ENCODE measurements at regions not wholly inside any gene's neighbourhood (a gene's known extent, or its start where the extent isn't known, plus 50 kb on each side); places are given as distances from the start of the nearest gene placed in this dataset.

DNA sequence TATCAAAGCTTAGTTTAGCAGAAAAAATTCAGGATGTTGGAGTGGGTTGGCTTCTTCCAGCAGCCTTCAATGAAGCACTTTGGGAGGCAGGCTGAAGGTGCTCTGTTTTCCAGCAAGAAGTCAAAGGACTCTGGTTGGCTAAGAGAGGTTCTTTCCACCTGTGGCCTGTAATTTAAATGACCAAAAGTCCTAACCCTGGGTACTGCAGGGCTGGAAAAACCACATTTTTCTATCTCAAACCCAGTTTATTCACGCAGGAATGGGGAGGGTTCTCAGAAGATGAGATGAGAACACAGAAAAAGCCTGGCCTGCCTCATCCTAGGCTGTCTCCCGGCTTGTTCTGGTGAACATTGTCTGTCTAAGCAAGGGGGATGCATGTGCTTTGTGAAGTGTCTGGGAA, 68.6 kb upstream of the ZFHX3 start:
- Histone ChIP-seq H3K27ac (no peak overlapping the region), H3K36me3 (no peaks in the 10 kb centered on the region), H3K9me3 (peaks cover 7% of the 10 kb centered on the region in 2 donors), H3K4me3 (no peak overlapping the region), H3K4me1 (no peaks in the 10 kb centered on the region), H3K27me3 (no peaks in the 10 kb centered on the region)
- in situ Hi-C loops (cut with MboI; ENCODE audit: low pct_ligation_motif_present in 1 of 4, low pct_unique_long_range_greater_than_20kb in 1 of 4, low sequenced_read_pairs in 3 of 4) = no loop called here
- no peak for TF ChIP-seq EP300 (IDR thresholded peaks at IDR 0.05; ENCODE audit: low read depth)
- TF ChIP-seq, protein P1, sequence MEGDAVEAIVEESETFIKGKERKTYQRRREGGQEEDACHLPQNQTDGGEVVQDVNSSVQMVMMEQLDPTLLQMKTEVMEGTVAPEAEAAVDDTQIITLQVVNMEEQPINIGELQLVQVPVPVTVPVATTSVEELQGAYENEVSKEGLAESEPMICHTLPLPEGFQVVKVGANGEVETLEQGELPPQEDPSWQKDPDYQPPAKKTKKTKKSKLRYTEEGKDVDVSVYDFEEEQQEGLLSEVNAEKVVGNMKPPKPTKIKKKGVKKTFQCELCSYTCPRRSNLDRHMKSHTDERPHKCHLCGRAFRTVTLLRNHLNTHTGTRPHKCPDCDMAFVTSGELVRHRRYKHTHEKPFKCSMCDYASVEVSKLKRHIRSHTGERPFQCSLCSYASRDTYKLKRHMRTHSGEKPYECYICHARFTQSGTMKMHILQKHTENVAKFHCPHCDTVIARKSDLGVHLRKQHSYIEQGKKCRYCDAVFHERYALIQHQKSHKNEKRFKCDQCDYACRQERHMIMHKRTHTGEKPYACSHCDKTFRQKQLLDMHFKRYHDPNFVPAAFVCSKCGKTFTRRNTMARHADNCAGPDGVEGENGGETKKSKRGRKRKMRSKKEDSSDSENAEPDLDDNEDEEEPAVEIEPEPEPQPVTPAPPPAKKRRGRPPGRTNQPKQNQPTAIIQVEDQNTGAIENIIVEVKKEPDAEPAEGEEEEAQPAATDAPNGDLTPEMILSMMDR (IDR thresholded peaks at IDR 0.05) = no peak
- no peak for TF ChIP-seq POLR2A (IDR thresholded peaks at IDR 0.05)
- TF ChIP-seq POLR2AphosphoS5 (IDR thresholded peaks at IDR 0.05) = no peak
- intact Hi-C loops (cut with DNase I; ENCODE audit: low total_unique reads) = no loop called here
- 86% methylated on average over 2 of the region's 2 CpGs; no CpG with 5 or more reads in 1 of the 2 donors for WGBS, 2 donors (ENCODE audit: low coverage in 1 of 2)
- no peak for DNase-seq

DNA sequence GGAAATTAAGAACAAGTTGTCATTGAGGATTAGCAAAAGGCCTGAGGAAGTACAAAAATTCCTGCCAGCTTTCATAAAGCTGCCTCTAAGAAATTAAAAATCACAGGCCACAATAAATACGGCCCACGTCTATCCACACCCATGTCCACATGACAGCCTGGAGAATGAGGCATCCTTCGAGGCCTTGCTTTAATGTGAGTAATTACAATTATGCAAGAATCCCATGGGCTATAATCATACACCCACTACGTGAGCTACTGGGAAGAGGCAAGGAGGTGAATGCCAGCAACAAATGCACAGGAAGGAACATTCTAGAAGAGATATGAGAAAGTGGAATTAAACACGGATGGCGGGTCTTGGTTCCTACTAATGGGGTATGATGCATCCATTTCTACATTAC, 65.4 kb upstream of the ZFHX3 start:
- no peaks in the 10 kb centered on the region for H3K4me1 ChIP-seq
- TF ChIP-seq EP300 (IDR thresholded peaks at IDR 0.05; ENCODE audit: low read depth) (no peak), POLR2AphosphoS5 (IDR thresholded peaks at IDR 0.05) (no peak), POLR2A (IDR thresholded peaks at IDR 0.05) (no peak)
- TF ChIP-seq, protein P1 (IDR thresholded peaks at IDR 0.05) = no peak
- H3K9me3 ChIP-seq = peaks cover 7% of the 10 kb centered on the region in 2 donors
- intact Hi-C loops (cut with DNase I; ENCODE audit: low total_unique reads) = no loop called here
- no peak overlapping the region for H3K27ac ChIP-seq
- in situ Hi-C loops (cut with MboI; ENCODE audit: low pct_ligation_motif_present in 1 of 4, low pct_unique_long_range_greater_than_20kb in 1 of 4, low sequenced_read_pairs in 3 of 4) = no loop called here
- no peak for DNase-seq
- no peaks in the 10 kb centered on the region for H3K27me3 ChIP-seq
- H3K36me3 ChIP-seq = no peaks in the 10 kb centered on the region
- WGBS, 2 donors (ENCODE audit: low coverage in 1 of 2) = 80% methylated on average over 3 to 6 of the region's 6 CpGs
- no peak overlapping the region for H3K4me3 ChIP-seq

DNA sequence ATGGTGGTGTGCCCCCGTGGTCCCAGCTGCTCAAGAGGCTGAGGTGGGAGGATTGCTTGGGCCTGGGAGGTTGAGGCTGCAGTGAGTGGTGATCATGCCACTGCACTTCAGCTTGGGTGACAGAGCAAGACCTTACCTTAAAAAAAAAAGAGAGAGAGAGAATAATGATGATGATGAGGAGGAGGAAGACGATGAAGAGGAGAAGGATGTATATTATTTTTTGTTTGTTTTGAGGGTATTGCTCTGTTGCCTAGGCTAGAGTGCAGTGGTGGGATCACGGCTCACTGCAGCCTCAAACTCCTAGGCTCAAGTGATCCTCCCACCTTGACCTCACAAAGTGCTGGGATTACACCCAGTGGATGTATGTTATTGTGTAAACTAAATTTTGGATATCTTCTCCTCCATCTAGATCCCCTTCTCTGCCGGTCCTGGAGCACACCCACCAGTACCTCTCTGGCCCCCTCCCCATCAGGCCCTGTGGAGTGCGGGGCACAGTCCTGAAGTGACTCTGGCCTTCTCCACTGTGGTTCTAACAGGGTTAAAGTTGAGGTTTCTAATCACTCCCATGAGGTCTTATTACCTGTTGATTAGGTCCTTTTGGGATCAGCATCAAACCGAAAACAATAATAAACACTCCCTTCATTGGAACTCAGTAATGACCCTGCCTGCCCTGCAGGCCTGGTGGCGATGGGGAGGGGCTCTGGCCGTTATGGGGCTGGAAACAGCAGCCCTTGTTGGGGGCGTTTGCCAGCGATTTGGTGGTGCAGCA, 60.5 kb upstream of the ZFHX3 start:
- TF ChIP-seq POLR2A (IDR thresholded peaks at IDR 0.05) (no peak), EP300 (IDR thresholded peaks at IDR 0.05; ENCODE audit: low read depth) (no peak), POLR2AphosphoS5 (IDR thresholded peaks at IDR 0.05) (no peak)
- TF ChIP-seq, protein P1 (IDR thresholded peaks at IDR 0.05) = no peak
- WGBS, 2 donors (ENCODE audit: low coverage in 1 of 2) = 73 to 81% methylated on average over 2 to 10 of the region's 10 CpGs
- Histone ChIP-seq H3K4me3 (no peak overlapping the region), H3K27me3 (no peaks in the 10 kb centered on the region), H3K9me3 (no peaks in the 10 kb centered on the region), H3K27ac (no peak overlapping the region), H3K4me1 (no peaks in the 10 kb centered on the region), H3K36me3 (no peaks in the 10 kb centered on the region)
- in situ Hi-C loops (cut with MboI; ENCODE audit: low pct_ligation_motif_present in 1 of 4, low pct_unique_long_range_greater_than_20kb in 1 of 4, low sequenced_read_pairs in 3 of 4) = no loop called here
- intact Hi-C loops (cut with DNase I; ENCODE audit: low total_unique reads) = no loop called here
- no peak for DNase-seq

DNA sequence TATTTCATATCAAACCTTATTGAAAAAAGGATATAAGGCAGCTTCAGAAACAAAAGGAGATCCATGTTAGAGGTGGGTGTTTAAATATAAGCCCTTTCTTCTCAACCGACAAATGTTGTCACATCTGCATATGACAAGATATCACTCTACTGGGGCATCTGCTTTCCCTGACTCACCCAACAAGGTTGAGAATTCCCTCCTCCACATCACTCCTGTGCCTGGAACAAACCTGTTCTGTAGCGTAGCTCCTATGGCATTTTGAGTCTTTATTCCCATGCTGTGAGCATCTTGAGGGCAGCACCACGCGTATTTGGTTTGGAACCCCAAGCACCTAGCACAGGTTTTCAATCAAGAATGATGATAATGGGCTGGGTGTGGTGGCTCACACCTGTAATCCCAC, 59.4 kb upstream of the ZFHX3 start:
- no peaks in the 10 kb centered on the region for H3K36me3 ChIP-seq
- 80 to 91% methylated on average over 1 to 4 of the region's 4 CpGs for WGBS, 2 donors (ENCODE audit: low coverage in 1 of 2)

More for the DNA sequence above, 59.4 kb upstream of the ZFHX3 start:
- TF ChIP-seq POLR2AphosphoS5 (IDR thresholded peaks at IDR 0.05) (no peak), EP300 (IDR thresholded peaks at IDR 0.05; ENCODE audit: low read depth) (no peak), POLR2A (IDR thresholded peaks at IDR 0.05) (no peak)
- TF ChIP-seq, protein P1 (IDR thresholded peaks at IDR 0.05) = no peak
- H3K27ac ChIP-seq = no peak overlapping the region
- intact Hi-C loops (cut with DNase I; ENCODE audit: low total_unique reads) = no loop called here
- no peaks in the 10 kb centered on the region for H3K27me3 ChIP-seq
- no peaks in the 10 kb centered on the region for H3K4me1 ChIP-seq
- in situ Hi-C loops (cut with MboI; ENCODE audit: low pct_ligation_motif_present in 1 of 4, low pct_unique_long_range_greater_than_20kb in 1 of 4, low sequenced_read_pairs in 3 of 4) = no loop called here
- H3K9me3 ChIP-seq = no peaks in the 10 kb centered on the region
- no peak for DNase-seq
- H3K4me3 ChIP-seq = no peak overlapping the region
